ENCODE measurements at regions not wholly inside any gene's neighbourhood (a gene's known extent, or its start where the extent isn't known, plus 50 kb on each side); places are given as distances from the start of the nearest gene placed in this dataset.

DNA sequence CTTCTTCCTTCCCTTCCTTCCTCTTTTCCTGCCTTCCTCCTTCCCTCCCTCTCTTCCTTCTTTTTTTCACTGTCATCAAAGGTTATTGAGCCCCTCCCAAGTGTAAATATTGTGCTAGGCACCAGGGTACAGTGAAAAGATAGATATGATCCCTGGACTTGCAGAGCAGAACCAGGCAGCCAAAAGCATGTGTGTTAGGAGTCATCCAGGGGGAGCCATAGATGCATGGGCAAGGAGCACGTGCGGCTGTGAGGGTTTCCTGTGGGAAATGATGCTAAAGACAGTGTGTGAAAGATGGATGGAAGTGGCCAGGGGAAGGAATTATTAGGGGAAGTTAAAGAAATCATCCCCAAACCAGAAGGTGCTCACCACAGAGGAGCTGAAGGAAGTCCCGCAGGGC is 65.2 kb downstream of the NR2F2 start:
- TF ChIP-seq RAD21 (IDR thresholded peaks at IDR 0.05; ENCODE audit: low read length) (no peak), SMC3 (IDR thresholded peaks at IDR 0.05; ENCODE audit: low read depth, low read length) (no peak)
- TF ChIP-seq, protein P1, sequence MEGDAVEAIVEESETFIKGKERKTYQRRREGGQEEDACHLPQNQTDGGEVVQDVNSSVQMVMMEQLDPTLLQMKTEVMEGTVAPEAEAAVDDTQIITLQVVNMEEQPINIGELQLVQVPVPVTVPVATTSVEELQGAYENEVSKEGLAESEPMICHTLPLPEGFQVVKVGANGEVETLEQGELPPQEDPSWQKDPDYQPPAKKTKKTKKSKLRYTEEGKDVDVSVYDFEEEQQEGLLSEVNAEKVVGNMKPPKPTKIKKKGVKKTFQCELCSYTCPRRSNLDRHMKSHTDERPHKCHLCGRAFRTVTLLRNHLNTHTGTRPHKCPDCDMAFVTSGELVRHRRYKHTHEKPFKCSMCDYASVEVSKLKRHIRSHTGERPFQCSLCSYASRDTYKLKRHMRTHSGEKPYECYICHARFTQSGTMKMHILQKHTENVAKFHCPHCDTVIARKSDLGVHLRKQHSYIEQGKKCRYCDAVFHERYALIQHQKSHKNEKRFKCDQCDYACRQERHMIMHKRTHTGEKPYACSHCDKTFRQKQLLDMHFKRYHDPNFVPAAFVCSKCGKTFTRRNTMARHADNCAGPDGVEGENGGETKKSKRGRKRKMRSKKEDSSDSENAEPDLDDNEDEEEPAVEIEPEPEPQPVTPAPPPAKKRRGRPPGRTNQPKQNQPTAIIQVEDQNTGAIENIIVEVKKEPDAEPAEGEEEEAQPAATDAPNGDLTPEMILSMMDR (conservative IDR thresholded peaks at IDR 0.05; ENCODE audit: low read depth, low read length) = no peak
- TF ChIP-seq, protein P2, sequence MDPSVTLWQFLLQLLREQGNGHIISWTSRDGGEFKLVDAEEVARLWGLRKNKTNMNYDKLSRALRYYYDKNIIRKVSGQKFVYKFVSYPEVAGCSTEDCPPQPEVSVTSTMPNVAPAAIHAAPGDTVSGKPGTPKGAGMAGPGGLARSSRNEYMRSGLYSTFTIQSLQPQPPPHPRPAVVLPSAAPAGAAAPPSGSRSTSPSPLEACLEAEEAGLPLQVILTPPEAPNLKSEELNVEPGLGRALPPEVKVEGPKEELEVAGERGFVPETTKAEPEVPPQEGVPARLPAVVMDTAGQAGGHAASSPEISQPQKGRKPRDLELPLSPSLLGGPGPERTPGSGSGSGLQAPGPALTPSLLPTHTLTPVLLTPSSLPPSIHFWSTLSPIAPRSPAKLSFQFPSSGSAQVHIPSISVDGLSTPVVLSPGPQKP (IDR thresholded peaks at IDR 0.05; ENCODE audit: borderline replicate concordance, low read depth, low read length) = no peak

Measured in IMR-90 (cell line).